Upper lobe of left lung (tissue), 6 donors: ENCODE measurements at regions not wholly inside any gene's neighbourhood (a gene's known extent, or its start where the extent isn't known, plus 50 kb on each side); places are given as distances from the start of the nearest gene placed in this dataset.
A peak's percentile ranks its signal among the peaks of the same experiment; 100 is the strongest.
"Not testable (repeated sequence)": the region's sequence is repeated elsewhere in the genome, so short reads cannot be mapped to it uniquely, and the experiment has no call there.

Experiments used
- ATAC-seq, 2 donors: fragments of 200-7000 bp; cut with Tn5 transposase; one replicate each; pipeline ENCODE4 v1.9.1; 2022; ENCODE audit warnings: mild to moderate bottlenecking in 2 of 2, moderate library complexity in 2 of 2; ENCODE audit not compliant: low FRiP score in 2 of 2
- DNase-seq, 2 donors: peaks; one replicate each; pipeline ENCODE4 v3.0.0-alpha.2; 2019 to 2020
- H3K27ac ChIP-seq, 4 donors: fragments of 200-600 bp; sonication (generic); one replicate each; pipeline ENCODE4 v1.5.1; 2016 to 2019
- H3K27me3 ChIP-seq, 4 donors: fragments of 200-600 bp; sonication (generic); one replicate each; pipeline ENCODE4 v1.5.1; 2017 to 2019
- H3K36me3 ChIP-seq, 4 donors: fragments of 200-600 bp; sonication (generic); one replicate each; pipeline ENCODE4 v1.5.1; 2016 to 2019
- H3K4me1 ChIP-seq, 4 donors: fragments of 200-600 bp; sonication (generic); one replicate each; pipeline ENCODE4 v1.5.1; 2018 to 2019
- H3K4me3 ChIP-seq, 4 donors: fragments of 200-600 bp; sonication (generic); one replicate each; pipeline ENCODE4 v1.5.1; 2017 to 2019; ENCODE audit warnings: mild to moderate bottlenecking in 2 of 4, moderate library complexity in 1 of 4
- H3K9me3 ChIP-seq, 4 donors: fragments of 200-600 bp; sonication (generic); one replicate each; pipeline ENCODE4 v1.5.1; 2018 to 2019
- CTCF ChIP-seq, 6 experiments: fragments of 450-650 bp in 4 of 6; fragments of 200-600 bp in 2 of 6; sonication (generic) in 2 of 6; IDR thresholded peaks; one replicate each; pipeline ENCODE4 v1.5.1; 2016 to 2019; ENCODE audit warnings: antibody characterized with exemption in 6 of 6
- EP300 ChIP-seq, 4 donors: sonication (generic); formaldehyde crosslinking; IDR thresholded peaks; one replicate each; pipeline ENCODE4 v1.5.1; 2017; ENCODE audit warnings: antibody characterized with exemption in 4 of 4, control low read depth in 2 of 4
- POLR2A ChIP-seq, 4 donors: fragments of 450-650 bp; IDR thresholded peaks; one replicate each; pipeline ENCODE4 v1.5.1; 2016 to 2017; ENCODE audit warnings: antibody characterized with exemption in 4 of 4, mild to moderate bottlenecking in 2 of 4
- POLR2AphosphoS5 ChIP-seq, 2 donors: sonication (generic); formaldehyde crosslinking; IDR thresholded peaks; one replicate each; pipeline ENCODE4 v1.5.1; 2017; ENCODE audit warnings: antibody characterized with exemption in 2 of 2
- whole genome bisulfite sequencing, 2 donors: methylation state at CpG; one replicate each; pipeline ENCODE4 v1.1.5; 2017 to 2018; 5-methylcytosine and 5-hydroxymethylcytosine counted together
- donor health status: DM: no; HTN: no; CAD: no; lungs with moderate emphysema.
- donor health status: DM: no; HTN: yes; CAD: no; lungs with severe emphysema.

- DNase-seq (no peak), ATAC-seq (no peak)
- no peaks in the 10 kb centered on the region for H3K4me1 ChIP-seq
- H3K36me3 ChIP-seq, result no peaks in the 10 kb centered on the region
- no peak overlapping the region for H3K4me3 ChIP-seq
- no peak overlapping the region for H3K27ac ChIP-seq
- TF ChIP-seq POLR2AphosphoS5 (IDR thresholded peaks at IDR 0.05) (no peak), EP300 (IDR thresholded peaks at IDR 0.05) (no peak), CTCF (IDR thresholded peaks at IDR 0.05) (peak in 4 of 6 experiments; percentile 20 to 42 (median 34)), POLR2A (IDR thresholded peaks at IDR 0.05) (no peak)
- no peaks in the 10 kb centered on the region for H3K27me3 ChIP-seq
- peaks cover 0 to 6% (median 0%) of the 10 kb centered on the region in 4 donors for H3K9me3 ChIP-seq
- WGBS, 2 donors, result 46 to 49% methylated on average over 2 of the region's 2 CpGs
These were observed 82.9 kb downstream of the LAS1L start for GRCh38 chrX:65451663-65452062.

- H3K4me3 ChIP-seq, result no peak overlapping the region
- DNase-seq (no peak), ATAC-seq (no peak)
- no peaks in the 10 kb centered on the region for H3K27me3 ChIP-seq
- WGBS, 2 donors, result 85 to 89% methylated on average over 1 to 2 of the region's 2 CpGs
- no peak for TF ChIP-seq POLR2AphosphoS5 (IDR thresholded peaks at IDR 0.05)
- no peak for TF ChIP-seq CTCF (IDR thresholded peaks at IDR 0.05)
- TF ChIP-seq POLR2A (IDR thresholded peaks at IDR 0.05), result no peak
- no peak for TF ChIP-seq EP300 (IDR thresholded peaks at IDR 0.05)
- H3K4me1 ChIP-seq, result no peaks in the 10 kb centered on the region
- no peaks in the 10 kb centered on the region for H3K9me3 ChIP-seq
- H3K36me3 ChIP-seq, result no peaks in the 10 kb centered on the region
- no peak overlapping the region for H3K27ac ChIP-seq
These were observed 114.4 kb downstream of the LAS1L start for GRCh38 chrX:65420154-65420553.

- H3K4me3 ChIP-seq, result peak overlapping the region in 3 of 4 donors; percentile 21 to 37 (median 30)
- WGBS, 2 donors, result 57% methylated on average over 43 of the region's 48 CpGs; no CpG with 5 or more reads in 1 of the 2 donors
- H3K27me3 ChIP-seq, H3K27ac ChIP-seq, H3K36me3 ChIP-seq, ATAC-seq, H3K4me1 ChIP-seq: not testable (repeated sequence)
- peak in 1 of 2 donors; percentile 53 for DNase-seq
- peaks cover 0 to 21% (median 2%) of the 10 kb centered on the region in 4 donors for H3K9me3 ChIP-seq
These were observed 126.9 kb downstream of the LAS1L start for GRCh38 chrX:65407662-65408061.

GRCh38 chrX:65407157-65407626 lies 127.4 kb downstream of the LAS1L start:
- H3K4me3 ChIP-seq, result peak overlapping the region in 3 of 4 donors; percentile 21 to 37 (median 30)
- no peaks in the 10 kb centered on the region for H3K4me1 ChIP-seq
- H3K36me3 ChIP-seq, result no peaks in the 10 kb centered on the region
- DNase-seq, result peak in 1 of 2 donors; percentile 59
- peaks cover 0 to 21% (median 2%) of the 10 kb centered on the region in 4 donors for H3K9me3 ChIP-seq
- WGBS, 2 donors, result 1 to 31% methylated on average over 29 to 37 of the region's 63 CpGs
- TF ChIP-seq CTCF (IDR thresholded peaks at IDR 0.05), result no peak
- TF ChIP-seq EP300 (IDR thresholded peaks at IDR 0.05), result no peak
- TF ChIP-seq POLR2A (IDR thresholded peaks at IDR 0.05), result no peak
- no peak for TF ChIP-seq POLR2AphosphoS5 (IDR thresholded peaks at IDR 0.05)
- peak in 1 of 2 donors; percentile 38 for ATAC-seq
- no peak overlapping the region for H3K27ac ChIP-seq
- peaks cover 0 to 5% (median 0%) of the 10 kb centered on the region in 4 donors for H3K27me3 ChIP-seq

GRCh38 chrX:65406532-65406931 lies 128.1 kb downstream of the LAS1L start:
- ATAC-seq (no peak), DNase-seq (peak in 1 of 2 donors; percentile 73)
- Histone ChIP-seq H3K9me3 (peaks cover 0 to 21% (median 2%) of the 10 kb centered on the region in 4 donors), H3K4me1 (no peaks in the 10 kb centered on the region), H3K36me3 (no peaks in the 10 kb centered on the region), H3K4me3 (peak overlapping the region in 3 of 4 donors; percentile 21 to 37 (median 30)), H3K27ac (no peak overlapping the region), H3K27me3 (peaks cover 0 to 5% (median 0%) of the 10 kb centered on the region in 4 donors)
- 0 to 18% methylated on average over 2 to 40 of the region's 52 CpGs for WGBS, 2 donors
- TF ChIP-seq POLR2AphosphoS5 (IDR thresholded peaks at IDR 0.05) (no peak), CTCF (IDR thresholded peaks at IDR 0.05) (no peak), POLR2A (IDR thresholded peaks at IDR 0.05) (no peak), EP300 (IDR thresholded peaks at IDR 0.05) (no peak)
